Mucosa of stomach (tissue), 1 donor: ENCODE measurements at regions not wholly inside any gene's neighbourhood (a gene's known extent, or its start where the extent isn't known, plus 50 kb on each side); places are given as distances from the start of the nearest gene placed in this dataset.
"Not testable (repeated sequence)": the region's sequence is repeated elsewhere in the genome, so short reads cannot be mapped to it uniquely, and the experiment has no call there.

Experiments used
- H3K27me3 ChIP-seq: one replicate; pipeline ENCODE4 v1.7.0; 2013; ENCODE audit warnings: mild to moderate bottlenecking, low read length; ENCODE audit not compliant: control insufficient read depth, insufficient read depth
- H3K36me3 ChIP-seq: one replicate; pipeline ENCODE4 v1.7.0; 2013; ENCODE audit warnings: low read length; ENCODE audit not compliant: control insufficient read depth, insufficient read depth
- H3K4me1 ChIP-seq: one replicate; pipeline ENCODE4 v1.7.0; 2013; ENCODE audit warnings: mild to moderate bottlenecking, low read length; ENCODE audit not compliant: control insufficient read depth, insufficient read depth
- H3K4me3 ChIP-seq: one replicate; pipeline ENCODE4 v1.7.0; 2013; ENCODE audit warnings: low read length
- H3K9ac ChIP-seq: one replicate; pipeline ENCODE4 v1.7.0; 2013; ENCODE audit warnings: mild to moderate bottlenecking, low read length, moderate library complexity
- H3K9me3 ChIP-seq: one replicate; pipeline ENCODE4 v1.7.0; 2013; ENCODE audit warnings: mild to moderate bottlenecking, low read length, moderate library complexity; ENCODE audit not compliant: control insufficient read depth
- donor health status: Pancreatic carcinoma.

DNA sequence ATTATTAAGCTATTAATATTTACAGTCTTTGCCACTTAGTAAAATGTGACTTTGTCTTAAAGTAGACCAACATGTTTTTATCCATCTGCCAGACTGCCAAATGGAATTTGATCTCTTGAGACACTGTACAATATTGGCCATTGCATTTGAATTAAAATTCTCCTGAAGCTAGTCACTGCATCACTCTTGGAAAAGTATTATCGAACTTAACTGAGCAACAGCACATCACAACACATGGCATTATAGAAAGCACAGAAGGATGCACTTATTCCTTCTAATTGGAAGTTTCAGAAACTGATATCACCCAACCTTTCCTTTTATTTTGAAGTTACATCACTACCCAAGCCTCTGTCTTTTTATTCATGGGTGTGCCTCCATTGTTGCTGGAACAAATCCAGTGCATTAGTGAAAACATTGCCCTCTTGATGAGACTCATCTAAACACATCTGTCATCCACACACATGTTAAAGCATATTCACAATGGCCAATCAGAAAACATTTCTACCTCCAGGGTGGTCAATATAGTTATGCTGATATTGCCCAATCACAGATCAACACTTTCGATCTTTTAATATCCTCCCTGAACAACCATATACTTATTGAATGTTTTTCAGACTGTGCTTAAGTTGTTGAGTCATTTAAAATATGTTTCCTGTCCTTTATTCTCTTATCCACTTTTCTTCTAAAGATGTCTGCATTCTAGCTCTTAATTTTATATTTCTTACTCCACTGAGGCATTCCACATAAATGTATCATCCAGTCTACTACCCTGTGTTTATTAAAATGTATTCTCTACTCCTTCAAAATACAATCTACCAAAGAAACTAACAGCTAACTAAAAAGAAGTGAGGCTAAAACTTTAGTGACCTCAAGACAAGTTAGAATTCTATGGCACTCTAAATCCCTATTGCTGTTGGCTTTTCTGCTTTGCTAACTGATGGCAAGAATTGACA, 535.0 kb downstream of the RFPL4B start:
- Histone ChIP-seq H3K4me3 (no peak overlapping the region), H3K36me3 (no peaks in the 10 kb centered on the region), H3K9ac (no peak overlapping the region), H3K4me1 (no peaks in the 10 kb centered on the region), H3K9me3 (no peaks in the 10 kb centered on the region), H3K27me3 (no peaks in the 10 kb centered on the region)

DNA sequence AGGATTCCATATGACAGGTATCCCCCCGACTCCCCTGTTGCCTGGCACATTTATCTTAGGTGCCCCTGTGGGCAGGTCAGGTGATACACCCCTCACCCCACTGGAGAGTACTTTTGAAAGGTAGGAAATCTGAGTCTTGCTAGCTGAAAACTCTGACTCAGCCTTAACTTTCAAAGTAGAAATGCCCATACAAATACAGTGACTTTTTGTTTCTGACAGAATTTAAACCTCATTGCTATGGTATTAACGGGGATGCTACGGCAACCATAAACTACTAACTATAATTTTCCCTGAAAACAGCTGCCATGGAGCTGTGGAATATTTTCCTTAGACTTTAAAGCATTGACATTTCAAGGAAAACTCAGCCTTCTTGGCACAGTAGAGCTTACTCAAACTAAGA, 536.0 kb downstream of the RFPL4B start:
- Histone ChIP-seq H3K9me3 (no peaks in the 10 kb centered on the region), H3K36me3 (no peaks in the 10 kb centered on the region), H3K9ac (no peak overlapping the region), H3K27me3 (no peaks in the 10 kb centered on the region), H3K4me3 (no peak overlapping the region), H3K4me1 (no peaks in the 10 kb centered on the region)

DNA sequence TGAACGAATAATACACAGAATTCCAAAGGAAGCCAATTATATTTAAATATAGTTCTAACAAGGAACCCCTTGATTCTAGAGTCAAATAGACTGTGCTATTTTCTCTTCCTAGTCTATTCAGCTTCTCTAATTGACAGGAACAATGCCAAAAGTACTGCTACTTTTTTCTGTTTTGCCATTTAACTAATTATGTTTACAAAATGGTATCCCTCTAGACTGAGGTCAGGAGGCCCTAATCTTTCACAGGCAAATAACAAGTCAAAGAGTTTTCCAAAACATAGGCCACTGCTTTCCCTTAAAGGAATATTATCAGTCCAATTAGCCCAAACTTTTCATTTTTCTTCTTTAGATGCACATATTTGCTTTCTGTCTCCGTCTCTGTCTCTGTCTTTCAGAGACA, 539.3 kb downstream of the RFPL4B start:
- Histone ChIP-seq H3K4me3 (no peak overlapping the region), H3K36me3 (no peaks in the 10 kb centered on the region), H3K9me3 (no peaks in the 10 kb centered on the region), H3K27me3 (no peaks in the 10 kb centered on the region), H3K9ac (no peak overlapping the region), H3K4me1 (no peaks in the 10 kb centered on the region)

DNA sequence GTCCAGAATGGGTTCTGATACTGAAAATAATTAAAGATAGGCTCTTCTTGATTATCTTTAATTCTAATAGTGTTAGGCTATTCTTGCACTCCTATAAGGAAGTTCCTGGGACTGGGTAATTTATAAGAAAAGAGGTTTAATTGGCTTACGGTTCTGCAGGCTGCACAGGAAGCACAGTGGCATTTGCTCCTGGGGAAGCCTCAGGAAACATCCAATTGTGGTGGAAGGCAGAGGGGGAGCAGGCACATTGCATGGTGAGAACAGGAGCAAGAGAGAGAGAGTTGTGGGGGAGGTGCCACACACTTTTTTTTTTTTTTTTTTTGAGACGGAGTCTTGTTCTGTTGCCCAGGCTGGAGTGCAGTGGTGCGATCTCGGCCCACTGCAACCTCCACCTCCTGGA, 540.3 kb downstream of the RFPL4B start:
- H3K4me1 ChIP-seq, H3K27me3 ChIP-seq, H3K9ac ChIP-seq, H3K9me3 ChIP-seq, H3K36me3 ChIP-seq, H3K4me3 ChIP-seq: not testable (repeated sequence)

DNA sequence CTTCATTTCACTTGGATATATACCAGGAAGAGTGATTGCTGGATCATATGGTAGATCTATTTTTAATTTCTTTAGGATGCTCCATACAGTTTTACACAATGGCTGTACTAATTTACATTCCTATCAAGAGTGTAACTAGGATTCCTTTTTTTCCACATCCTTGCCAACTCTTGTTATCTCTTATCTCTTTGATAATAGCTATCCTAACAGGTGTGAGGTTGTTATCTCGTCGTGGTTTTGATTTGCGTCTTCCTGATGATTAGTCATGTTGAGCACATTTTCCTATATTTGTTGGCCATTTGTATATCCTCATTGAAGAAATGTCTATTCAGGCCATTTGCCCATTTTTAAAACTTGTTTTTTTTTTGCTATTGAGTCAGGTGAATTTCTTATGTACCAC, 552.4 kb downstream of the RFPL4B start:
- no peaks in the 10 kb centered on the region for H3K4me1 ChIP-seq
- no peaks in the 10 kb centered on the region for H3K36me3 ChIP-seq
- no peak overlapping the region for H3K9ac ChIP-seq
- H3K4me3 ChIP-seq: no peak overlapping the region
- H3K9me3 ChIP-seq: no peaks in the 10 kb centered on the region
- no peaks in the 10 kb centered on the region for H3K27me3 ChIP-seq

DNA sequence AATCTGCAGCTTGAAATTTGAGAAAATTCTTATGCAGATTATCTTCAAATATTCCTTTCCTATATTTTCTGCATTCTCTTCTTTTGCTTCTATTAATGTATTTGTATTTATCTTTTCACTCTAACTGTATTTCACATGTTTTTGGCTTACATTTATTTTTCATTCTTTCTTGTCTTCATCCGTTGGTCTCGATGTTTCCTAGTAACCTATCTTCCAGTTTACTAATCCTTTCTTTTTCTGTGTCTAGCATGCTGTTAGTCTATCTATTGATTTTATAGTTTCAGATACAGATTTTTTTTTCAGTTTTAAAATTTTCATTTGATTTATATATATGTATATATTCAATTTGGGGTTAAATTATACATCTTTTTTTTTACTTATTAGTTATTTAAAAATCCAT, 556.2 kb downstream of the RFPL4B start:
- no peaks in the 10 kb centered on the region for H3K27me3 ChIP-seq
- H3K9me3 ChIP-seq: no peaks in the 10 kb centered on the region
- no peak overlapping the region for H3K4me3 ChIP-seq
- no peak overlapping the region for H3K9ac ChIP-seq
- no peaks in the 10 kb centered on the region for H3K36me3 ChIP-seq
- no peaks in the 10 kb centered on the region for H3K4me1 ChIP-seq

DNA sequence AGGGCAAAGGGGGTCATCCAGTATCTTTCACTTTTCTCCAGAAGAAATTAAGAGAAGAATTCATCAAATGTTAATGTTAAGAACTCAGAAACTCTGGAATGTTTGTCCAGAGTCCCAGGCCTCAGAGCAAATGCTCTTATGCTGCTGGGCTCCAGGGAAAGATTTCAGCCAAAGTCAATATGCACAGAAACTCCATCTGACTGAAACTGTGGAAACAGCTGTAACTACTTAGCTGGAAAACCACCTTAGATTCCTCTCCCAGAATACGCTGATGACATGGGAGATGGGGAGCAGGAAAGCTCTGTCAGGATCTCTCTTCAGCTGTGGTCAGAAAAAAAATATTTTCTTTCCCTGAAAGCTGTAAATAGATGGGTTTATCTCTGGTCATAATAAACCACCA, 559.6 kb downstream of the RFPL4B start:
- Histone ChIP-seq H3K9ac (no peak overlapping the region), H3K36me3 (no peaks in the 10 kb centered on the region), H3K27me3 (no peaks in the 10 kb centered on the region), H3K4me3 (no peak overlapping the region), H3K4me1 (no peaks in the 10 kb centered on the region), H3K9me3 (no peaks in the 10 kb centered on the region)

DNA sequence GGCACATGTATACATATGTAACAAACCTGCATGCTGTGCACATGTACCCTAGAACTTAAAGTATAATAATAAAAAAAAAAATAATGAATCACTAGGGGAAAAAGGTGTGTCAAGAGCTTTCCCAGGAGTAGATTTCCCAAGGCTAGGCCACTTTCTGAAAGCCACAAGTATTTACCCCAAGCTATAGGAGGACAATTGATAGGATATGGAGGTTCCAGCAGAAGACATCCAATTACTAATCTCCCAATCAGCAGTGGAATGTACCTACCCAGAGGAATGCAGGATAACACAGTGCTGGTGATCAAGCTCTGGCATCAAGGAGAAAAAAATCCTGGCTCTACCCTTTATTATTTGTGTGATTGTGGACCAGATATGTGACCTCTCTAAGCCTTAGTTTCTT, 562.7 kb downstream of the RFPL4B start:
- Histone ChIP-seq H3K36me3 (no peaks in the 10 kb centered on the region), H3K27me3 (no peaks in the 10 kb centered on the region), H3K9me3 (no peaks in the 10 kb centered on the region)

DNA sequence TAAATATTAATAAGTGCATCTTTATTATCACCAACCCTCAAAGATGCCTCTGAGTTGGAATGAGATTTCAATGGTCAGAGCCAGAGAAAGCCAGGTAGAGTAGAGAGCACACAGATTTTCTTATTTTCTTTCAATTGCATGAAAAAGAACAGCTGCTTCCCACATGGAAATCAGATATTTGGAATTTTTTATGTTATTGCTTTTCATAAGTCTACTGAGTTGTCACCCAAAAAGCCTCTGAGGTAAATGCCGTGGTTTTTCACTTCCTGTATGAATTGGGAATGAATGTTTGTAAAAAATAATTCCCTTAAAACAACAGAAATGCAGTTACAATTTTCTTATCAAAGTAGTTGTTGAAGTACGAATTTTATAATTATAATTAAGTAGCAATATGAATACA, 563.1 kb downstream of the RFPL4B start:
- no peaks in the 10 kb centered on the region for H3K36me3 ChIP-seq
- H3K4me3 ChIP-seq: no peak overlapping the region
- no peaks in the 10 kb centered on the region for H3K9me3 ChIP-seq
- H3K4me1 ChIP-seq: no peaks in the 10 kb centered on the region
- no peaks in the 10 kb centered on the region for H3K27me3 ChIP-seq
- no peak overlapping the region for H3K9ac ChIP-seq

More for the DNA sequence above, 562.7 kb downstream of the RFPL4B start:
- no peak overlapping the region for H3K4me3 ChIP-seq
- H3K4me1 ChIP-seq: no peaks in the 10 kb centered on the region
- H3K9ac ChIP-seq: no peak overlapping the region

DNA sequence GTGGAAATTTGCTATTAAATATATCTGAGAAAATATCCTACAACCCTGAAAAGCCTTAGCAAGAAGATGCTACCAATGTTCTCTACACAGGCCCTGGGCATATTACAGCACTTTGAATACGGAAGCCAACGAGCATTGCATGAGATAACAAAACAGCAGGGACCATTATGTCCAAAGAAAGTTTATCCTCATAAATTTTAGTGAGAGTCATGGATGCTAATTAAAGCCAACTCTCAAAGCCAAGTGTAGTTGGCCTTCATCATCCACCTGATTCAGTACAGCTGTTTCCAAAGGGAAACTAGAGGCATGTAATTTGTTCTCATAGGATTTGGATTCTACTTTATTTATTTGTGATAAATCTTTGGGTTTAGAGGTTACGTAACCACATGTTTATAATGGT, 564.8 kb downstream of the RFPL4B start:
- H3K9ac ChIP-seq: no peak overlapping the region
- H3K4me3 ChIP-seq: no peak overlapping the region
- H3K36me3 ChIP-seq: no peaks in the 10 kb centered on the region
- no peaks in the 10 kb centered on the region for H3K27me3 ChIP-seq
- no peaks in the 10 kb centered on the region for H3K4me1 ChIP-seq
- H3K9me3 ChIP-seq: no peaks in the 10 kb centered on the region

DNA sequence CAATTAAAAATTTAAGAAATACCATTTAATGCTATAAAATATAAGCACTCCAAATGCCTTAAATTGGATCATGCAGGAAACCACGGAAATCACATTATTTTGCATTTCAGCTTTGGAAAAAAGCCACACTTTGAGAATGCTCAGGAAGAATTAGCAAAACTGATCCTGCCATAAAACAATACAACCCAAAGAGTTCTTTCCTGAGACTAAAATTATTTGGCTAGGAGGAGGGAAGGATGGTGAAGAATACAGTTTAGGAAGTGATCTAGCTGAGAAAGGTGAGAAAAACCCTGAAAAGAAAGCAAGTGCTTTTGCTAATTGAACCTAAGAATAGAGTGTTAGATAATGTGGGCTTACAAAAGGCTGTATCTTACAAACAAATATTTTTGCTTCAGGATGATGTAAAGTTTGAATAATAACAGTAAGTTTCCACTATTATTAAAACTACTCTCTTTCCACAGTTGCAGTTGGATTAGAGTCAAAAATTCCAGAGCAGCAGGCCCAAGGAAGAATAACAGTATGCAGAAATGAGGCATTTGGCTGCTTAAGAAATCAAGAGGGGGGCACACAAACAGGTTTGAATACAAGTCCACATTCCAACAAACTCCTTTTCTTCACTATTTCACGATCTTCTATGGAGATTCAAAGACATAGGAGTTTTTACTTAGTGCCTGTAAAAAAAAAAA, 565.4 kb downstream of the RFPL4B start:
- H3K9me3 ChIP-seq: no peaks in the 10 kb centered on the region
- no peak overlapping the region for H3K4me3 ChIP-seq
- H3K27me3 ChIP-seq: no peaks in the 10 kb centered on the region
- H3K4me1 ChIP-seq: no peaks in the 10 kb centered on the region
- no peaks in the 10 kb centered on the region for H3K36me3 ChIP-seq
- no peak overlapping the region for H3K9ac ChIP-seq

DNA sequence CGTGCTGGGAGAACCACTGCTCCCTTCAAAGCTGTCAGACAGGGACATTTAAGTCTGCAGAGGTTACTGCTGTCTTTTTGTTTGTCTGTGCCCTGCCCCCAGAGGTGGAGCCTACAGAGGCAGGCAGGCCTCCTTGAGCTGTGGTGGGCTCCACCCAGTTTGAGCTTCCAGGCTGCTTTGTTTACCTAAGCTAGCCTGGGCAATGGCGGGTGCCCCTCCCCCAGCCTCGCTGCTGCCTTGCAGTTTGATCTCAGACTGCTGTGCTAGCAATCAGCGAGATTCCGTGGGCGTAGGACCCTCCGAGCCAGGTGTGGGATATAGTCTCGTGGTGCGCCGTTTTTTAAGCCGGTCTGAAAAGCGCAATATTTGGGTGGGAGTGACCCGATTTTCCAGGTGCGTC, 572.6 kb downstream of the RFPL4B start:
- H3K9ac ChIP-seq, H3K36me3 ChIP-seq, H3K4me1 ChIP-seq, H3K27me3 ChIP-seq, H3K9me3 ChIP-seq, H3K4me3 ChIP-seq: not testable (repeated sequence)
